Thyroid gland (tissue), 4 donors: ENCODE measurements at regions not wholly inside any gene's neighbourhood (a gene's known extent, or its start where the extent isn't known, plus 50 kb on each side); places are given as distances from the start of the nearest gene placed in this dataset.

Experiments
- DNase-seq, 2 donors: peaks; one replicate each; pipeline ENCODE4 v3.0.0-alpha.2; 2019
- H3K27ac ChIP-seq, 3 donors: fragments of 200-600 bp; sonication (generic); 1 replicate in 2 of 3; 2 replicates in 1 of 3; pipeline ENCODE4 v1.5.1; 2016 to 2019; ENCODE audit warnings: mild to moderate bottlenecking in 1 of 3, moderate library complexity in 1 of 3
- H3K27me3 ChIP-seq: fragments of 200-600 bp; sonication (generic); one replicate; pipeline ENCODE4 v1.5.1; 2019
- H3K36me3 ChIP-seq, 2 donors: fragments of 200-600 bp; sonication (generic); one replicate each; pipeline ENCODE4 v1.5.1; 2016 to 2019
- H3K4me1 ChIP-seq, 2 donors: fragments of 200-600 bp; sonication (generic); one replicate each; pipeline ENCODE4 v1.5.1; 2017 to 2019
- H3K4me3 ChIP-seq, 3 donors: fragments of 200-600 bp; sonication (generic); replicated peaks in 1 of 3; 1 replicate in 2 of 3; 2 replicates in 1 of 3; pipeline ENCODE4 v1.5.1; 2016; ENCODE audit warnings: mild to moderate bottlenecking in 1 of 3
- H3K9me3 ChIP-seq: fragments of 200-600 bp; sonication (generic); one replicate; pipeline ENCODE4 v1.5.1; 2017
- CTCF ChIP-seq, 6 experiments: fragments of 200-600 bp in 3 of 6; fragments of 450-650 bp in 3 of 6; sonication (generic) in 3 of 6; IDR thresholded peaks; one replicate each; pipeline ENCODE4 v1.5.1; 2016 to 2019; ENCODE audit warnings: antibody characterized with exemption in 6 of 6, mild to moderate bottlenecking in 2 of 6, inconsistent platforms in 1 of 6, moderate library complexity in 1 of 6
- POLR2A ChIP-seq, 2 donors: fragments of 450-650 bp; IDR thresholded peaks; one replicate each; pipeline ENCODE4 v1.6.1; 2017; ENCODE audit warnings: antibody characterized with exemption in 2 of 2, mild to moderate bottlenecking in 2 of 2, moderate library complexity in 1 of 2
- WGBS, 2 donors: methylation state at CpG; one replicate each; pipeline ENCODE4 v1.1.5; 2017; 5-methylcytosine and 5-hydroxymethylcytosine counted together
- intact Hi-C: fragments of 100-400 bp; cut with DNase I; formaldehyde crosslinking; loops from one replicate; pipeline ENCODE4 v1.15.1; 2023

- H3K27me3 ChIP-seq: no peaks in the 10 kb centered on the region
- H3K4me1 ChIP-seq: no peaks in the 10 kb centered on the region
- no peaks in the 10 kb centered on the region for H3K9me3 ChIP-seq
- TF ChIP-seq CTCF (IDR thresholded peaks at IDR 0.05): no peak
- TF ChIP-seq POLR2A (IDR thresholded peaks at IDR 0.05): no peak
- no peak overlapping the region for H3K27ac ChIP-seq
- intact Hi-C loops: no loop called here
- H3K4me3 ChIP-seq: no peak overlapping the region
- no peaks in the 10 kb centered on the region for H3K36me3 ChIP-seq
- no peak for DNase-seq
- WGBS, 2 donors: 87 to 92% methylated on average over 7 of the region's 7 CpGs
Observed at GRCh38 chr4:140302151-140302859, 71.1 kb upstream of the SCOC start.

DNA sequence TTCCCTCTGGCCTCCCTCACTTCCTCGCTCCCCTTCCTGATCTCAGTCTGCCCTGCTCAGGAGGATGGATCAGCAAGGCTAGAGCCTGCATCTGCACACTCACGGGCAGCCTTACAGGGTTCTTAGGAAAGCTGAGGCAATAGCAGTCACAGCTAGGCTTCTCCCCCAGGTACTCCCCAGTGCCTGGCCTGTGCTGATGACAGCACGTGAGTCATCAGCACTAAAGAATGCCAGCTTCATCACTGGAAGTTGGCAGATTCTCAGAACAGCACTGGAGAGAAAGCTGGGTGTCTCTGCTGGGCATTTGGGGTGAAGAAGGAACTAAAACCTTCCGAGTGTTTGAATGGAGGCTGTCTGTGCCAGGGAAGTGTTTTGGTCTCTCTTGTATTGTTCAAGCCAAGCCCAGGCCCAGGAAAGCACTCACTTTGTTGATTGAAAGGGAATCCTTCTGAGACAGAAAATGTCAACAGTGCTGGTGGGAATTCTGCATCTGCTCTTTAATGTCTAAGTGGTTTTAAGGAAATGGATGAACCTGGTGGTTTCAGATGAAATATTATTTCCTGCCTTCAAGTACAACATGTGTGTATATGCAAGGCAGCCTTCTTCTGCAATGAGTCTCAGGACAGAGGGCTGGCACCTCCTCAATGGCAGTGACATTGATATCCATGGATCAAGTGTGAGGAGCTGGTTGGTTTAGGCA, 73.0 kb upstream of the SCOC start:
- DNase-seq: no peak
- no peak overlapping the region for H3K27ac ChIP-seq
- no peaks in the 10 kb centered on the region for H3K9me3 ChIP-seq
- no peaks in the 10 kb centered on the region for H3K36me3 ChIP-seq
- H3K4me3 ChIP-seq: no peak overlapping the region
- TF ChIP-seq POLR2A (IDR thresholded peaks at IDR 0.05) (no peak), CTCF (IDR thresholded peaks at IDR 0.05) (no peak)
- no peaks in the 10 kb centered on the region for H3K27me3 ChIP-seq
- WGBS, 2 donors: 76 to 82% methylated on average over 4 of the region's 4 CpGs
- peaks cover 0 to 9% of the 10 kb centered on the region in 2 donors for H3K4me1 ChIP-seq
- intact Hi-C loops: no loop called here

GRCh38 chr4:140298001-140298400, 75.4 kb upstream of the SCOC start:
- Histone ChIP-seq H3K27ac (no peak overlapping the region), H3K4me3 (no peak overlapping the region), H3K27me3 (no peaks in the 10 kb centered on the region), H3K9me3 (no peaks in the 10 kb centered on the region), H3K36me3 (no peaks in the 10 kb centered on the region), H3K4me1 (peaks cover 0 to 9% of the 10 kb centered on the region in 2 donors)
- TF ChIP-seq POLR2A (IDR thresholded peaks at IDR 0.05): no peak
- 92 to 93% methylated on average over 7 of the region's 7 CpGs for WGBS, 2 donors
- no peak for DNase-seq
- intact Hi-C loops: no loop called here

GRCh38 chr4:140297221-140297570, 76.2 kb upstream of the SCOC start:
- Histone ChIP-seq H3K9me3 (no peaks in the 10 kb centered on the region), H3K27me3 (no peaks in the 10 kb centered on the region), H3K4me3 (no peak overlapping the region), H3K36me3 (no peaks in the 10 kb centered on the region), H3K27ac (no peak overlapping the region), H3K4me1 (peaks cover 0 to 9% of the 10 kb centered on the region in 2 donors)
- DNase-seq: no peak
- intact Hi-C loops: no loop called here
- TF ChIP-seq POLR2A (IDR thresholded peaks at IDR 0.05) (no peak), CTCF (IDR thresholded peaks at IDR 0.05) (no peak)
- 55 to 66% methylated on average over 7 of the region's 7 CpGs for WGBS, 2 donors

GRCh38 chr4:140296335-140297220, 76.9 kb upstream of the SCOC start:
- no peak for TF ChIP-seq POLR2A (IDR thresholded peaks at IDR 0.05)
- no peak for TF ChIP-seq CTCF (IDR thresholded peaks at IDR 0.05)
- no peak overlapping the region for H3K27ac ChIP-seq
- H3K4me3 ChIP-seq: no peak overlapping the region
- no peaks in the 10 kb centered on the region for H3K27me3 ChIP-seq
- peak; percentile 22 to 30 for DNase-seq
- peaks cover 0 to 9% of the 10 kb centered on the region in 2 donors for H3K4me1 ChIP-seq
- no peaks in the 10 kb centered on the region for H3K36me3 ChIP-seq
- 38 to 54% methylated on average over 15 of the region's 15 CpGs for WGBS, 2 donors
- intact Hi-C loops: no loop called here
- H3K9me3 ChIP-seq: no peaks in the 10 kb centered on the region
